ENCODE measurements at regions not wholly inside any gene's neighbourhood (a gene's known extent, or its start where the extent isn't known, plus 50 kb on each side); places are given as distances from the start of the nearest gene placed in this dataset.

GRCh38 chr13:73903561-73903960 lies 230.6 kb downstream of the KLF12 start:
- TF ChIP-seq CTCF (IDR thresholded peaks at IDR 0.05 in 2 of 3, conservative IDR thresholded peaks at IDR 0.05 in 1 of 3; ENCODE audit: borderline replicate concordance in 1 of 3, insufficient read depth in 1 of 3, low read depth in 2 of 3, low read length in 2 of 3) (no peak), MAX (IDR thresholded peaks at IDR 0.05) (no peak), ELF1 (IDR thresholded peaks at IDR 0.05; ENCODE audit: borderline replicate concordance, low read depth) (no peak), RAD21 (IDR thresholded peaks at IDR 0.05; ENCODE audit: low read depth) (no peak), POLR2A (IDR thresholded peaks at IDR 0.05; ENCODE audit: borderline replicate concordance, extremely low read depth, insufficient read depth, insufficient read length) (no peak)

Data from HCT116 (cell line).